Endothelial cell of hepatic sinusoid (primary cell): ENCODE measurements at regions not wholly inside any gene's neighbourhood (a gene's known extent, or its start where the extent isn't known, plus 50 kb on each side); places are given as distances from the start of the nearest gene placed in this dataset.
"Not testable (repeated sequence)": the region's sequence is repeated elsewhere in the genome, so short reads cannot be mapped to it uniquely, and the experiment has no call there.

ENCODE experiments used
- in situ Hi-C: cut with HindIII; loops from 2 replicates; pipeline ENCODE4 v1.10.0; 2017; ENCODE audit warnings: low sequenced_read_pairs

DNA sequence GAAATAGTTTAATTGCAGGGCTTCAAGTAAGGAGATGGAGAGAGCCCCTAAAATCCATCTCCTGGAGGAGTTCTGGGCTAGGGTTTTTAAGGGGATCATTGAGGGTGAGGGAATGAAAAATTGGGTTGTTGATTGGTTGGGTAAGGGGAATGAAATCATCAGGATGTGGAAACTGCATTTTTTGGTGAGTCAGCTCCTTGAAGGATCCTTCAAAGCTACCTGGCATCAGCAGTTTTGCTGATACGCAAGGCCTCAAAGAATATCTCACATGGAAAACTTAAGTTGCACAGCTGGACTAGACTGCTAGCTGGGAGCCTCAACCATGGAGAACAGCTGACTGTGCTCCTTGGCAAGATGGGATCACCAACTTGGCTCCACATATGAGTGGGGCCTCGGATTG lies 136.7 kb downstream of the FGF10 start:
- in situ Hi-C loops: no loop called here

DNA sequence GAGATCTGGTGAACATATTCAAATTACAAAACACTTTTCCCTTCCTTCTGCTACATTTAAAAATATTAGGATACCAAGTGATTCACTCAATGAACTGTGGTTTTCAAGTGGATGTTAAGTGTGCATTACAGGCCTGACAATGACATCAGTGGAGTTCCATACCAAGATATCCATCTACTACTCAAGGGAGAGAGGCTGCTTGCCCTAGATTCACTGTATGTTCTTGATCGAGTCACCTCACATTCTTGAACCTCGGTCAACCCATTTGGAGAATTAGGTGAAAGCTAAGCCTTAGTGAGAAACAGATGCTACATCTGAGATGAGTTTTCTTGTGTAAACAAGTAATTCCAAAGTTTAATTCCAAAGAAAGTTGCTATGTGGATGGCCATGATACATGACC lies 142.2 kb downstream of the FGF10 start:
- in situ Hi-C loops: no loop called here

DNA sequence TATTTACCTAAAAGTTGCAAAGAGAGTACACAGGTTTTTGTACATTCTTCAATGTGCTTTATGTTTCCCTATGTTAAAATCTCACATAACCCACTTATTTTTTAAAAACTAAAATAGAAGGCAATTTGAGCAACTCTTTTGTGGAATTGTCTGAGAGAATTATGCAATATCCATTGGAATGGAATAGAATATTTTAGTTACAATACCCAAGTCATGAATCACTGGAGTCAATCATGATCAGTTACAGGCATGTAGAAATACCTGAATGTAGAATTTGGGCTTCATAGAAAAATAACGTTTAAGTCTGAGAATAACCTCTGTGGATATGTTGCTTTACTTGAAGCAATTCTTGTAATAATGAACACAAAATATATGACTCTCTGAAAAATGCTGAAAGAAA lies 143.3 kb downstream of the FGF10 start:
- in situ Hi-C loops: no loop called here

DNA sequence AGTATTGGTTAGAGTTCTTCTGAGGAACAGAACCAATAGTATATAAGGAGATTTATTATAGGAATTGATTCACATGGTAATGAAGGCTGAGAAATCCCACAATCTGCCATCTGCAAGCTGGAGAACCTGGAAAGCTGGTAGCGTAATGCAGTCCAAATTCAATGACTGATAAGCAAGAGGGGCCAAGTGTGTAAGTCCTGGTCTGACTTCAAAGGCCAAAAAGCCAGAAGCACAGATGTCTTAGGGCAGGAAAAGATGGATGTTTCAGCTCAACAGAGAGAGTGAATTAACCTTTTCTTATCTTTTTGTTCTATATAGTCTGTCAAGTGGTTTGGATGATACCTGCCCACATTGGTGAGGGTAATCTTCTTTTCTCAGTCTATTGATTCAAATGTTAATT lies 146.4 kb downstream of the FGF10 start:
- in situ Hi-C loops: no loop called here

DNA sequence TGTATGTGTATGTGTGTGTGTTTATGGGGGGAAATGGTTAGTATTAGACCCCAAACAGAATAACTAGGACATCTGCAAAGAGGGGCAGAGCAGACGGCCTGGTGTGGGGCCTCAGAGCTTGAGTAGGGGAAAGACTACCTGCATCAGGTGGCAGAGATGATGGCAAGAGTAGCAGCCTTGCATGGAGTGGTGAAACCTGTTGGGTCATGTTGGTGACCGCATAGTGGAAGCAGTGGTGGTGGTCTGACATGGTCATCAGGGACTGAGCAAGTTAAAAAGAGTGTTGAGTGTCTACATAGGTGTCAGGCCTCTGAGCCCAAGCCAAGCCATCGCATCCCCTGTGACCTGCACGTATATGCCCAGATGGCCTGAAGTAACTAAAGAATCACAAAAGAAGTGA lies 153.2 kb downstream of the FGF10 start:
- in situ Hi-C loops: no loop called here

DNA sequence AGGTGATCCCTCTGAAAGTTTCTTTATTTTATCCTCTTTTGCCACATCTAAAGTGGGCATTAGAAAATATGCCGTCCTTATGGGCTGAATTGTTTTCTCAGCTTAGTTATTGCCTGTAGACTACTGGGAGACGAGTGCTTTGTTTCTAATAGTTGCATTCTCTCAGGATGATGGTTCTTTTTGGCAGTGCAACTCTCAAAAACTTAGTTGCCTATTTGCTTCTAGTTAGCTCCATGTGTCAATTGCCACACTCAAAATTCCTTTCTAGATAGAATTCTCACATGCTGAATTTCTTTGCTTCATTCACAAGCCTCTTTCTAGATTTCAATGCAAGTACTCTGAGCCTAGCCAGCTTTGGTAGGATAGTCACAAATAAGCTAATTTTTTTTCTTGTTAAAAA lies 155.5 kb downstream of the FGF10 start:
- in situ Hi-C loops: no loop called here

DNA sequence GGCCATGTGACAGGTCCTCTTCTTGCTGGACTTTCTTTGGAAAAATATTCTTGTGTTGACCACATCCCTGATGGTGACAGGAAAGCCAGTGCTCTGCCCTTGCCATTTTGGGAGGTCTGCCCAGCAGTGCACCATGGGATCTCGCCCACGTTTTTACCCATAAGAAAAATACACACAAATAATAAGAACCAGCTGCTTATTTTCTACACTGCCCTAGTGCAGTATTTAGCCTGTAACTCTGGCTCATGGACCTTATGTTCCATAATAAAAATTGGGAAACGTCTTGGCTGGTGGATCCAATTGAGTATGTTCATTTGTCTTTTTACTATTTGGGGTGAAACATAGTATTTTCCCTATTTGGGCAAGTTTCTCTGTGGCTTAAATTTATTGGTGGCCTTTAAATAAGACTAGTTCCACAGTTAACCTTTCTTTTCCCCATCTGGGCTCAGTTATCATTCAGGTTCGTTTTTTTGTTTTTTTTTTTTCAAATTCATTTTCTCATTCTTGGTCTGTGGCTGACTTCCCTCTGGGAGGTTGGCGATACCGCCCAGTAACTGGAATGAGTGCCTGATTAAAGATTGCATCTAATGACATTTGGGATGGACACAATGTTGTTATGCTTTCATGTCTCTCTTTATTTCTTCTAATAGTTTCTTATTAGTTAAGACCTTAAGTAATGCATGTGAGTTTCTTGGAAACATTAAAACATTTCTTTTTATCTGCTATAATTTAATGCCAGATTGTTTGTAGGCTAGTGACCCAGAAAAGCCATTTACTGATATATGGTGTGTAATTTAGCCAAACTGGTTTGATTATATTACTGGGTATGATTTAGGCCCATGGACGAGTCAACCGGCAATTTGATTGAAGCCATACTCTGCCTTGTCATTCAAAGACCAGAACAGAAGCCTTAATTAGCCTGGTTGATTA lies 163.7 kb downstream of the FGF10 start:
- in situ Hi-C loops: no loop called here

DNA sequence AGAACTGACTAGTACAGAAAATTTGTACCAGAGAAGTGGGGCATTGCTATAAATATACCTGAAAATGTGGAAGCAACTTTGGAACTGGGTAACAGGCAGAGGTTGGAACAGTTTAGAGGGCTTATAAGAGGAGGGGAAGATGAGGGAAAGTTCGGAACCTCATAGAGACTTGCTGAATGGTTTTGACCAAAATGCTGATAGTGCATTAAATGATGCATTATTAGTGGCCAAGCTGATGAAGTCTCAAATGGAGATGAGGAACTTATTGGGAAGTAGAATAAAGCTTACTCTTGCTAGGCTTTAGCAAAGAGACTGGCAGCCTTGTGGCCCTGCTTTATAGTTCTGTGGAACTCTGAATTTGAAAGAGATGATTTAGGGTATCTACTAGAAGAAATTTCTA lies 189.8 kb downstream of the FGF10 start:
- in situ Hi-C loops: no loop called here

DNA sequence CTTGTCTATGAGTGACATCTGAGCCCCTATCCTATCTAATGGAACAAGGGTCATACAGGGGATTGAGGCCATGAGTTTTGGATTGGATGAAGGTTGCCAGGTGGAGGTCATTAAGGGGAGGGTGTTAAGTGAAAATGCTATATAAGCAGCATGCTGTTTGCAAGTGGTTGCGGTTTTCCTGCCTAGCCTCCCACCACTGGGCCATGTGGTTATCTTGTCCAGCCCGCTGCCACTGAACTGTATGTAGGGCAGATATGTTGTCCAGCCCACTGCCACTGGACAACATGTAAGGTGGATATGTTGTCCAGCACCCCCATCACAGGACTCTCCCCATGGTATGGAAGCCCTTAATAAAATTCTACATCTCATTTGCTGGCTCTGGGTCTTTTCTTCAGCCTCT lies 200.0 kb downstream of the FGF10 start:
- in situ Hi-C loops: loop anchor here (5.0 kb wide), 1 partner anchor 37 kb away; no protein-coding TSS in a partner anchor

DNA sequence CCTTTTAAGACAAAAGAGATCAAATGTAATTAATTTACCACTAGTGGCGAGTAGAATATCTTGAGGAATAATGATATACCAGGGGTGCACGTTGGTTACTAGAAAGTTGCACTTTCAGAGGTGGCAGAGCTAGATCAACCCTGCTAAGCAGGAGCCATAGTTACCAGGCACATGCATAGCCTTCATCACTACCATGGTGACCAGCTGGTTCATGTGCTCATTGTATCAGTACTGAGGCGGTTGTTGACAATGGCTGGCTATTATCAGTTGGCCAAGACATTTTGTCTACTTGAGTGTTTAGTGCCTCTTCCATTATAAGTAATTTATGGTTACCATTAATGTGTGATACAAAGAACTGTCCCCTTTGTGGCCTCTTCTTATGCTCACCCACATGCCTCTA lies 201.2 kb downstream of the FGF10 start:
- in situ Hi-C loops: loop anchor here (5.0 kb wide), 1 partner anchor 36 kb away; no protein-coding TSS in a partner anchor

DNA sequence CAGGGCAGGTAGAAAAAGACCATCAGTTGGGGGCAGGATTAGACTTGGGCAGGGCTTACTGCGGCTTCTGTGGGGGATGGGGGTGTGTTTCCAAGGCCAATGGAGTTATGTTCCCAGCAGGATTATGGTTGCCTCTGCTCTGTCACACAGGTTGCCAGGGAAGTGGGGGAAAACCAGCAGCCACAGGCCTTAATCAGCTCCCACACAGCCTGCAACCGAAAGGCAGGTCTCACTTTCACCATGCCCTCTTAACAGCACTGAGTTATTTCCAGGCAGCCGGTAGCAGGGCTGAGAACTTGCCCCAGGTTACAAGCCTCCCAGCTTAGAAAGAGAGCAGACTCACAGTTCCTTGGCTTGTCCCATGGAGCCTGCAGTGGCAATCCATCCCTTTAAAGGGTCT lies 205.5 kb downstream of the FGF10 start:
- in situ Hi-C loops: no loop called here

DNA sequence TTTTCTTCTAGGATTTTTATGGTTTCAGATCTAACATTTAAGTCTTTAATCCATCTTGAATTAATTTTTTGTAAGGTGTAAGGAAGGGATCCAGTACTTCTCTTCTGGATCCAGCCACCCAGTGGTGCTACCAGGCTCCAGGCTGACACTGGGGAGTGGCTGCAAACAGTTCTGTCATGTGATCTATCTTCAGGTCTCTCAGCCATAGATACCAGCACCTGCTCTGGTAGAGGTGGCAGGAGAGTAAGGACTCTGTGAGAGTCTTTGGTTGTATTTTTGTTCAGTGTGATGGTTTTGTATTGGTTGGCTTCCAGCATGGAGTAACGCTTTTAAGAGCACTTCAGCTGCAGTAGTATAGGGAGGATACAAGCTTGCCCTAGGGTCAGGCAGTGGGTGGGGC lies 205.9 kb downstream of the FGF10 start:
- in situ Hi-C loops: no loop called here

DNA sequence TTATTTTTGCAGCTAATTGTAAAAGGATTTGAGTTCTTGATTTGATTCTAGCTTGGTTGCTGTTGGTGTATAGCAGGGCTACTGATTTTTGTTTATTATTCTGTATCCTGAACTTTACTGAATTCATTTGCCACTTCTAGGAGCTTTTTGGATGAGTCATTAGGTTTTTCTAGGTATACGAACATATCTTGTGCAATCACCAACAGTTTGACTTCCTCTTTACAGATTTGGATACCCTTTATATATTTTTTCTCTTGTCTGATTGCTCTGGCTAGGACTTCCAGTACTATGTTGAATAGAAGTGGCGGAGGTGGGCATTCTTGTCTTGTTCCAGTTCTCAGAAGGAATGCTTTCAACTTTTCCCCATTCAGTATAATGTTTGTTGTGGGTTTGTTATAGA lies 210.8 kb downstream of the FGF10 start:
- in situ Hi-C loops: no loop called here

DNA sequence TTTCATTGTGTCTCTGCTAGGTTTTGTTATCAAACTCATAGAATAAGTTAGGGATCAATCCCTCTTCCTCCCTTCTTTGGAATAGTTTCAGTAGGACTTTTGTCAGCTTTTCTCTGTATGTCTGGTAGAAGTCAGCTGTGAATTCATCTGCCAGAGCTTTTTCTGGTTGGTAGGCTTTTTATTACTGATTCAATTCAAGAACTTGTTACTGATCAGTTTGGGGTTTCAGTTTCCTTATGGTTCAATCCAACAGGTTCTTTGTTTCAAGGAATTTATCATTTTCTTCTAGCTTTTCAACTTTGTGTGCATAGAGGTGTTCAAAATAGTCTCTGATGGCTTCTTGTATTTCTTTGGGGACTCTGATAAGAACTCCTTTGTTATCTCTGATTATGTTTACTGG lies 221.7 kb downstream of the FGF10 start:
- in situ Hi-C loops: no loop called here

DNA sequence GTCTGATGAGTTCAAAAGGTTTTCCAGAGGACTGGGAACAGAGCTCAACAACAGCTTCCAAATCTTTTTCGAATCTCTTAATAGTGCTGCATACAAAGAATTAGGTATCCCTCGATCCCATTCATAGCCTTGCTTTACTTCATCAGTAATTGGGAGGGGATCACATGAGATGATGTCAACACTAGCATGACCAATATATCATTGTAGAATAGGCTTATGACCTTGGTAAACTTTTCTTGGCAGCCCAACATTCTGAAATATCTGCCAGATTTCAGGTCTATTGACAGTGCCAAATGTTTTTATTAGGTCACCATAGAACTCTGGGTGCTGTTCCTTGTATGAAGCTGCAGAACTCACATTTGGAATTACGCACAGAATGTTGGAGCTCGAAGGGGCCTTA lies 228.9 kb downstream of the FGF10 start:
- in situ Hi-C loops: no loop called here

DNA sequence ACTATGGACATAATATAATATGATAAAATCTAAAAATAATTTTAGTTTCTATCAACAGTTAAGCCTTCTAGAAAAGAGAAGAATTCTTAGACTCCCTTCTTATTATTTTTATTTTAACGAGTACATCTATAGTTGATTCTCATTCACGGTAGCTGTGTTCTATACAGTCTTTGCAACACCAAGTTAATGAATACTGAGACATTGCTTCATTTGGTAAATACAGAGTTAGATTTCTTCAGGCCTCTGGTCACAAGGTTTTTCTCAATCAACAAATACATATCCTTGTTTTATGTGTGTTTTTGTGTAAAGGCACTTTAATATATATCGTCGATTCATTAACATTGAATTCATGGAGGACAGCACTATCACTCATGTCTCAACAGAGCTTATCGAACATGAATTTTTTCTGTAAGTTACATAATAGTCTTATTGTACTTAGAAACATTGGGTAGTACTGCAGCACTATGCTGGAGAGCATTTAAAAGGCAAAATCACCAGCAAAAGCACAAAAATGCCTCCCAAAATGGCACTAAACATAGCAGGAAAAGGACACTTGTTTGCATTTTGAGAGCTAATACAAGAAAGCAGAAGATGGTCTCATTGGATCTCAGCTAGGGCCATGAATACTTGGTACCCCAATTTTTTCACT lies 239.0 kb downstream of the FGF10 start:
- in situ Hi-C loops: loop anchor here (5.0 kb wide), 1 partner anchor 37 kb away; no protein-coding TSS in a partner anchor

DNA sequence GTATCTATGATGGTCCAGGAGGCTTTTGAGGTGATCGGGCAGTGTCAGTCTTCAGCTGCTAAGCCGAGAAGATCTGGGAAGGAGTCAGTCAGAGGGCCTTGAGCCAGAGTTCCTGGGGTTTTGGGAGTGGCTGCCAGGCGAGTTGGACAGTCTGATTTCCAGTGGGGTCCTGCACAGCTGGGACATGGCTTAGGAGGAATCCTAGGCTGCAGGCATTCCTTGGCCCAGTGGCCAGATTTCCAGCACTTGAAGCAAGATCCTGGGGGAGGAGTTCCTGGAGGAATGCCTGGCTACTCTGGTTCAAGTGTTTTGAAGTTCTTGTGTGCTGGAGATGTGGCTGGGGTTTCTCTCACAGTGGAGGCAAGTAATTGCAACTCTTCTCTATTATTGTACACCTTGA lies 271.3 kb downstream of the FGF10 start:
- in situ Hi-C loops: not testable (repeated sequence)

DNA sequence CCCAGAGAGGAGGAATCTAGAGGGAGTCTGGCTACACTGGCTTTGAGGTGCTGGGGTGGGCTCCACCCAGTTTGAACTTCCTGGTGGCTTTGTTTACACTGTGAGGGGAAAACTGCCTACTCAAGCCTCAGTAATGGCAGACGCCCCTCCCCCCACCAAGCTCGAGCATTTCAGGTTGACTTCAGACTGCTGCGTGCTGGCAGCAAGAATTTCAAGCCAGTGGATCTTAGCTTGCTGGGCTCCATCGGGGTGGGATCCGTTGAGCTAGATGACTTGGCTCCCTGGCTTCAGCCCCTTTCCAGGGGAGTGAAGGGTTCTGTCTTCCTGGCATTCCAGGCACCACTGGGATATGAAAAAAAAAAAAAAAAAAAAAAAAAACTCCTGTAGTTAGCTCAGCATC lies 281.0 kb downstream of the FGF10 start:
- in situ Hi-C loops: not testable (repeated sequence)

DNA sequence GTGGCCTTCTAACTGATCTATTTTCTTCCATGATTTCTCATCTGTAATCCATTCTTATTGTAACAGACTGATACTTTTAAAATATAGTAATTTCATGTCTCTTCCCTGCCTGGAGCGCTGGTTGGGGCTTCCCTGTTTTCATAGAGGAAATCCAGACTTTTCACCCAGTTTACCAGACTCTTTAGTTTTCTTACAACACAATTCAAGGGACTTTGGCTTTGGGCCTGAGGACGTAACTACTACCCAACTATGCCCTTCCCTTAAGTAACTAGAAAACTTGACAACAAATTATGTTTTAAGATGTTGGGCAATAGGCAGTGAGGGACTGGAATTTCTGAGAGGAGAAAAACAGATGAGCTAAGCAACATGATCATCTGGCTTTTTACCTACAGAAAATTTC lies 289.6 kb downstream of the FGF10 start:
- in situ Hi-C loops: no loop called here

DNA sequence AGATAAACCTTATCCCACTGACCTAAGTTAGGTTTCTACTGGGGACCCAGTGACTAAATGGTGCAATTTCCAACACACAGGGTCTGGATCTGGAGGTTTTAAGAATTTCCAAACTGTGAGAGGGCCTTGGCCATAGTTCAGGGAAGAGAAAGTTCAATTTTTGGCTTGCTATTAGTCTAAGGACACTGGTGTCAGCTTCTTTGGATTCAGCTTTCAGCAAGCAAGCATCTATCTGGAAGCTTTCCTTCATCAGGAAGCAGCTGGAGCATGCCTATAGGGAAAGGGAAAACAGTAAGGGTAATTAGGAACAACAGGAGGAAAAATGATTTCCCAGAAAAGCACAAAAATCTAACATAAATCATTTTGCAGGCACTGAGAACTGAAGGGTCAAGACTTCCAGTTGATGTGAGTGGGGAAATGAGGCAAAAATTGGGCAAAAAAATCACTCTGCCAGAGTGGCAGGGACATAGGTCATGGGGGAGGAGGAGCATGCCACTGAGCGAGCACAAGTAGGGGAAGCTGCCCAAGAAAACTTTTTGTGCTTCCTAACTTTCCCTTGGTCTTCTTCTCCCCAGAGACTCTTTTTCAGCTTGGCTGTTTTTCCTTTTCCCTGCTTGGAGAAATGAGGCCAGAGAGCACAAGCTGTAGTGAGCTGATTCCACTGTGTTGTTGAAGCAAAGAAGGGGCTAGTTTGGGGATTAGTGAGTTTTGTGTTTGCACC lies 299.6 kb downstream of the FGF10 start:
- in situ Hi-C loops: no loop called here

DNA sequence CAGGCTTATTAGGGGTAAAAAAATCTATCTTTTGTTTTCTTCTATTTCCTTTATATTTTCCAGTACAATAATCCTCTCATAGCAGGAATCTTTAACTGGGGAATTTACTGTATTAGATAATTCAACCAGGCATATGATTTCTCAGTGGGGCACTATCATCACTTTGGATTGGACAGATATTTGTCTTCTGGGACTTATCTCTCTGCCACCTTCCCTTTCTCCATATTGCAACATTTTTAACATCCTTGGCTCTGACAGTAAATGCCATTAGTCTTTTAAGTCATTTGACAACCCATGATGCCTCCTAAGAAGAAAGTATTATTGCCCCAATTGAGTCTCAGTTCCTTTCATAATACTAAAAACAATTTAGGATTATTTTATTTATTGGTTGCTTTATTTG lies 304.1 kb downstream of the FGF10 start:
- in situ Hi-C loops: no loop called here

DNA sequence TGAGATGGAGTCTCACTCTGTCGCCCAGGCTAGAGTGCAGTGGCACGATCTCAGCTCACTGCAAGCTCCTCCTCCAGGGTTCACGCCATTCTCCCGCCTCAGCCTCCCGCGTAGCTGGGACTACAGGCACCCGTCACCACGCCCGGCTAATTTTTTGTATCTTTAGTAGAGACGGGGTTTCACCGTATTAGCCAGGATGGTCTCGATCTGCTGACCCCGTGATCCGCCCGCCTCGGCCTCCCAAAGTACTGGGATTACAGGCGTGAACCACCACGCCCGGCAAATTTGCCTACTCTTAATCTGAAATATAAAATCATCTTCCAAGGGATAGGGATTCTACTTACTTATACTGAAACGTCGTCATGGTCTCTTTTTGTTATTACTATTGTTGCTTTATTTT lies 314.7 kb downstream of the FGF10 start:
- in situ Hi-C loops: not testable (repeated sequence)
